HG03159 (cell line): ENCODE measurements at regions not wholly inside any gene's neighbourhood (a gene's known extent, or its start where the extent isn't known, plus 50 kb on each side); places are given as distances from the start of the nearest gene placed in this dataset.

Experiments used
- ATAC-seq: cut with Tn5 transposase; IDR thresholded peaks from one replicate; pipeline ENCODE4 v1.9.1; 2021; ENCODE audit warnings: mild to moderate bottlenecking, moderate library complexity; ENCODE audit not compliant: unreplicated experiment

DNA sequence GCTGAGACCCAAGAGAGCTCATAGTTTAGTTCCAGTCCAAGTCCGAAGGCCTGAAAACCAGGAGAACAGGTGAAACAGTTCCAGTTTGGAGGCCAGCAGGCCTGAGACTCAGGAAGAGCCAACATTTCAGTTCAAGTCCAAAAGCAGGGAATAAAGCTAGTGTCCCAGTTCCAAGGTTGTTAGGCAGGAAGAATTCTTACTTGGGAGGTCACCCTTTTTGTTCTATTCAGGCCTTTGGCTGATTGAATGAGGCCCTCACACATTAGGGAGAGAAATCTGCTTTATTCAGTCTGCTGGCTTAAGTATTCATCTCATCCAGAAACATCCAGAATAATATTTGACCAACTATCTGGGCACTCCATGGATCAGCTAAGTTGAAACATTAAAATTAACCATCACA, 294.6 kb downstream of the PCNX1 start:
- no peak for ATAC-seq

DNA sequence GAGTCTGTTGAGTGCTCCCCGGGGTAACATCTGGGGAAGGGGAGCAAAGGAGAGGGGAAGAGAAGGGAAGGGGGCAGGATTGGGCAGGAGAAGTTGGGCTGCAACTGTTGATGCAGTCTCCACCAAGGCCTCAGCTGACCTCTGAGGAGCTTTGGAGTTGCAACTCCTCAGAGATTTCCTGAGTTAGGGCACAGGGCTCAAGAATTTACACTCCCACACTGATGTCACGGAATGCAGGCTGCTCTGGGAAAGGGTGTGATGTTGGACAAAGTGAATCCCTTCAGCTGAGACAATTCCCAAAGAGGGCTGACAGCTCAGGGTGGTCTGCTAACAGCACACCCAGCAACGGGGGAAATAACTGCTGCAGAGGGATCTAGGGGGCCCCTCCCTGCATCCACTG, 295.6 kb downstream of the PCNX1 start:
- ATAC-seq, result no peak

DNA sequence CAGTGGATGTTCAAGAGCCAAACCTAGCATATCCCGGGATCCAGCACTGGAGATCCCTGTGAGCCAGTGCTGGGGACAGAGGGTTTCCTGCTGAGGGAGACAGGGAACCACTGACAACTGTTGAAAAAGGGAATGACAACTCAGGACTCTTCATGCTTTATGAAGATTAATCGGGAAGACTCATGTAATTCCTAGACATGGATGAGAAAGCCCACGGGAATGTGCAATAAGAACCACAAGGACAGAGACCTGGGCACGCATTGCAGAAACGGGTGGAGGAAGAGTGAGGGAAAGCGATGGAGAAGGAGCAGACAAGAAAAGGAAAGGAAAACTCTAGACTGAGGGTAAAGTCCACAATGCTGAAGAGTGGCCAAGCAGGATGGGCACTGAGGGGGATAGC, 296.0 kb downstream of the PCNX1 start:
- no peak for ATAC-seq

DNA sequence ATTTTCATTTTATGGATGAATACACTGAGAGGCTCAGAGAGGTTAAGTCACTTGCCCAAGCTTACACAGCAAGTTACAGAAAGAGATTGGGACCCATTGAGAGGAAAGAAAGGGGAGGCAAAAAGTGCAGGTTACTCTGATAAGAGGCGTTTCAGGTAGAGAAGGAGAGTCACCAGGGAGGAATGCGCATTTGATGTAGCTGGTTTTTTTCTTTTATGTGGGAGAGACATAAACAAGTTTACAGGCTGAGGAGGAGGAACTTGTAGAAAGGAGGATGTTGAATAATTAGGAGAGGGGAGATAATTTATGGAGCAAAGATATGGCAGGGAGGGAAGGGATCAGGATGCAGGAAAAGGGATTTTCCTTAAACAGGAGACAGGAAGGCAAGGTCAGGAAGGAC, 297.0 kb downstream of the PCNX1 start:
- no peak for ATAC-seq

DNA sequence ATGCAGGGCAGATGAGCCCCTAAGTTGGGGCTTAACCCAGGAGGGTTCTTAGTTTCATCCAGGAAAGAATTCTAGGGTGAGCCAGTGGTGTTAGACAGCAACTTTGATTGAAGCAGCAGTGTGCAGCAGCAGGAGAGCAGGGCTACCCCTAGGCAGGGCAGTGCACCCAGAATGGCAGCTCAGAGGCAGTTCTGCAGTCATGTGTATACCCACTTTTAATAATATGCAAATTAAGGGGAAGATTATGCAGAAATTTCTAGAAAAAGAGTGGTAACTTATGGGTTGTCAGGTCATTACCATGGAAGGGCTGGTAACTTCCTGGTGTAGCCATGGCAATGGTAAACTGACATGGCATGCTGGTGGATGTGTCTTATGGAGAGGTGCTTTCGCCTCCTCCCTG, 297.5 kb downstream of the PCNX1 start:
- no peak for ATAC-seq

DNA sequence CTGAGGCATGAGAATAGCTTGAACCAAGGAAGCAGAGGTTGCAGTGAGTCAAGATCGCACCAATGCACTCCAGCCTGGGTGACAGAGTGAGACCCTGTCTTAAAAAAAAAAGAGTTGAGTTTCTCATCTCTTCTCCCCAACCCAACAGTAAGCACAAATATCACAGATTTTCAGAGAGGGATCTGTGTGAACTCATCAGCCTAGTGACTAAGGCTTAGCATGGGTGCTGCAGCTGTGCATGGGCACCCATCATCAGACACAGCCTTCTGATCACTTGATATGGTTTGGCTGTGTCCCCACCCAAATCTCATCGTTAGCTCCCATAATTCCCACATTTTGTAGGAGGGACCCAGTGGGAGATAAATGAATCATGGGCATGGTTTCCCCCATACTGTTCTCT, 298.9 kb downstream of the PCNX1 start:
- no peak for ATAC-seq

DNA sequence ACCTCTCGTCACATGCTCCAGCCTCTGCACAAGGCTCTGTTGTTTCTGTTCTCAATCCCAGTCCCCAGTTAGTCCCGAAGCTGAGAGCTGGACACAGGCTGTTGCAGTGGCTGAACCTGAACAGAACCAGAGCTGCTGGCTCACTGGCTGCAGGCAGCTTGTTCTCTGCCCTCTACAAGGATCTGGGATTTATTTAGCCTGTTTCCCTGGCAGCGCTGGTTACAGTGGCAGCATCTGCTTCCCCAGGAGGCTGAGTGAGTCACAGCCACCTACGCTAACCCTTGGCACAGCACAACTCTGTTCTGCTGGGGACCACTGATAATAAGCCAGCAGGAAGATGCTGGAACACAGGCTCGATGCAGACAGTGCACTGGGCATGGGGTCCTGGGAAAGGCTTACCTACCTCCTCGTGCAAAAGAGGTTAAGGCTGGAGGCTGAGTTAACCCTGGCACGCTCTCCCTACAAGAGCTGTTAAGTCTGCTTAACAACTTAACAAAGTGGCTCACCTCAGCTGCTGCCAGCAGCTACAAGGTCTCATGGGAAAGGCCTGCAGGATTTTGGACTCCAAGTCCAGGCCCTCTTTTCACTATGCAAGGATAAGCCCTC, 299.6 kb downstream of the PCNX1 start:
- no peak for ATAC-seq

DNA sequence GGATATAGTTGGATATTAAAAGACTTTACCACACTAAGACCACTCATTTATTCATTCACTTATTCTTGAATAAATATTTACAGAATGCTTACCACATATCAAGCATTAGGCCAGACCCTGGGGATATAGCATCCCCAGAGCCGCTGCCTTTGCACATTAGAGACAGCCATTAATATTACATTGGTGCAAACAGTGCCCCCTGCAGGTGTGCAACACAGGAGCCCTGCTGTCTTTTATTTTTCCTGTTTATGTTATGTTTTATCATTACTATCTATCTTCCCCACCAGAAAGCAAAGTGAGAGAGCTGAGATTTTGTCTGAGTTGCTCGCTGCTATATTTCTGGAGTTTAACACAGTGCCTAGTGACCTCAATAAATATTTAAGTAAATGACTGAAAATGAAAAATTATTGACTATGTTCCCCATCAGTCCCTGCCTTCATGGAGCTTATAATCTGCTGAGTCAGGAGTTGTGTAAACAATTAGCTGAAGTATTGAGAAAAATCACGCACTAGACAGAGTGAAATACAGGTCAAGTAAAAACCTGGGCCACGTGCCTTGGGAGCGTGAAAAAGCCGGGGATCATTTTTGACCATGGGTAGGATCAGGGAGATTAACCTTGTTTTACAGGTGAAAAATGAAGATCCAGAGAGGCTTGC, 301.6 kb downstream of the PCNX1 start:
- ATAC-seq, result no peak

DNA sequence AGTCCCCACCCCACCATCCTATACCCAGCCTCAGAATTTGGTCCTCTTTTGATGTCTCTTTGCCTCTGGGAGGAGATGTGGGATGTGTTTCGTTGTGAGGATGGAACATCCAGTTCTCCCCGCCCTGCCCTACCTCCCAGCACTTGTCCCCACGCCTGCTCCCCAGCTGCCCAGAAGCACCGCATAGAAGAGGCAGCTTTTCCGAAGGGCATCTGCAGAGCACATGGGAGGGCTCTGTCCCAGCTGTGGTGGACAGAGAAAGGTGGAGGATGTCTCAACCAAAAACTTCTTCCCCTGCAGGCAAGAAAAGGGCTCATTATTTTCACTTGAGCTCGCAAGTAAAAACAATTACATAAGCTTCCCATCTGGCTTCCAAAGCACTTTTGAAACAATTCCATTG, 302.6 kb downstream of the PCNX1 start:
- ATAC-seq, result no peak

DNA sequence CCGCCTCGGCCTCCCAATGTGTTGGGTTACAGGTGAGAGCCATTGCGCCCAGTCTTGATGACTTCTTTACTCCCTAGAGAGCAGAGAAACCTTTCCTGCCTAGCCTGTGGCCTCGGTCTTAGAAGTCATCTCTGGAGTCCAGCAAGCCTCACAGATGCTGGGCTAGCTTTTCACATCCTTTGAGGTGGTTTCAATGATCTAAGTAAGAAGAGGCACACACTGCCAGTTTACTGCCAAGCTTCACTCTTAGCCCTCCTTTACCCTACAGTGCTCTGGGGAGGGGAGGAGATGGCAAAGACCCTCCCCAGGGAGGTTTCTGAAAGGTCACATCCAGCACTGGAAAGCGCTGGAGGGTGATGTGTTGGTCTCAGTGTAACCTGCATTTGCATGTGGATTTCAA, 304.8 kb downstream of the PCNX1 start:
- no peak for ATAC-seq

DNA sequence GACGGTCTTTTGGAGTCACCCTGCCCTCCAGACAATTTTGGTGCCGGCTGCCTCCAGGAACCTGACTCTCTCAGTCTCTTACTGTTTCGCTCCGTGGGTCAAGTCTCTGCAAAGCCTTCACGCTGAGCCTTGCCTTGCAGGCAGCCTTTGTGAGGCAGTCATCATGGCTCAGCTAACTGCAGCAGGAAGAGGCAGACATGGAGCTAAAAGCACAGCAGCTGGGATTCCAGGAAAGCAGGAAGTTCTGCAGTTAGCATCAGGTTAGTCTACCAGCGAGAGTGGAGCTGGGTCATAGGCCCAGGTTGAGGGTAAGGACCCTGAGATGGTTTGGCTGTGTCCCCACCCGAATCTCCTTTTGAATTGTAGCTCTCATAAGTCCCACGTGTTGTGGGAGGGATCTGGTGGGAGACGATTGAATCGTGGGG, 305.4 kb downstream of the PCNX1 start:
- no peak for ATAC-seq

DNA sequence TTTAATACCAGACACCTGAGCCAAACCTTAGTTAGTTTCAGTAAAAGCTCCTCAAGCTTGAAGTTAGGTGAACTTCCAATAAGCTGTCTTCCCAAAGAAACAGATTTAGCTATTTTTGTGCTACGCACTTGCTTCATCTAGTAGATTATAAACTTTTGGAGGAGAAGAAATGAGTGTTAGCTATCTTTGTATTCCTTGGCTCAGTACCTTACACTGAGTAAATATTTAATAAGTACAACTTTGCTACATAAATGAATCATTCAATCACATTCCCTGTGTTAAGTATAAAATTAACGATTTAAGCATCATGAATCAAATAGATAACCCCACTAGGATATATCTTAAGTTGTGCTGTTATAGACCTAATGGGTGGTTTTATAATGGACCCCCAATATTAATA, 307.0 kb downstream of the PCNX1 start:
- ATAC-seq, result no peak

DNA sequence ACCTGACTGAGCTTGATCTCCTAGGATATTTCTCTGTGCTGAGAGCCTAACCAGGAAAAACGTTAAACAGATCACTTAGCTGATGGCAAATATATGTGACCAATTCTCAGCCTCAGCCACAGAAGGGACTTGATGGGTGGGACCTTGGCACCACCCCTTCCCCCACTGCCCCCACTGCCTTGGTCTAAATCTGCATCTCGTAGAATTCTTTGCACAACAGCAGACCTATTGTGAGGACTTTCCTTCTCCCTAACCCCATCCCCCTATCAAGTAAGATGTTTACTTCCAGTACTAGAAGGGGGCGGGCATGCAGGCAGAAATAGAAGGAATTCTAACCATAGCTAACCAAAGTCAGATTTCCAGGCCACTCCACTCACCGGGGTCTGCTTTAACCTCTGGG, 313.2 kb downstream of the PCNX1 start:
- no peak for ATAC-seq

DNA sequence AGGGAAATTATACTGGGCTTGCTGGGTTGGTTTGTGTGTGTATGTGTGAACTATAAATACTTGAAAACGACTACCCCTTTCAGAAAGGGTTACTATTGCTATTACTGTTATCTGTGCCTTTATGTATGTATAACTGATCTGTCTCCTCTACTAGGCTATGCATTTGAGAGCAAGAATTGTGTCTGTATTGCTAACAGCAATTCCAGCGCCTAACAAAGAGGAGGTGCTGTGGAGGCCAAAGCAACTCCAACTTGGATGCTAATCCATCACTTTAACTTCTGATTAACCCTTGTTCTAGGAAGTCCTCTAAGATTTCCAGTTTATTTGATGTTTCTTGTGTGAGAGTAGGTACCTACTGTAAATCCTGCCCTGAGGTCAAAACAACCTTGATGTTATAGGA, 313.9 kb downstream of the PCNX1 start:
- ATAC-seq, result no peak

DNA sequence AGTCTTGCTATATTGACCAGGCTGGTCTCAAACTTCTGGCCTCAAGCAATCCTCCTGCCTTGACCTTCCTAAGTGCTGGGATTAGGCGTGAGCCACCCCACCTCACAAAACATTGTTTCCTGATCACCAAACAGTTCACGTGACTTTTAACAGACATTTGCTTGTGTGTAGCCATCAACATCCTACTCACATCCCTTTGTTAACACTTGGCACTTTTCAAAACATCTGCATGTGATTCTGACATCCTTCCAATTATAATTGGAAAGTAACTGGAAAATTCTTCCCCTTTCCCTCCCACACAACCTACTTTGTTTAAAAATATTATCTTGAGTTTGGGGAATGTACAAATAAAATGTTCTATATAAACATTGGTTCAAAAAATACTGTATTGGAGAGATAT, 317.9 kb downstream of the PCNX1 start:
- no peak for ATAC-seq

DNA sequence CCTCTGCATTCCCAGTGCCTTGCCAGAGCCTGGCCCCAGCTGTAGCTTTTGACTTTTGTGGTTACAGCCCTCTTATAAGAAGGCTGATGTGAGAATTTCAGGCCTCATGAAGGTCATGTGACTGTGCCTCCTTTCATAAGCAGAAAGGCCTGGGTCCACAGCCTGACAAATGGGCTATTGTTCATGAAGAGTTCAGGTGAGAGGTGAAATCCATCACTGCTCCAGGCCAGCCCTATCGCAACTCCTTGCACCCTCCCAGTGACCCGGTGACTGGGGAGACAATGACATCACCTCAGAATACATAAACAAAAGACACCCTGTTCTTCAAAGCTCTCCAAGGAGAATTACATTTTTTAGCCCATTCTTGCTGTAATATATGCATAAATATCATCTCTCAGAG, 321.5 kb downstream of the PCNX1 start:
- ATAC-seq, result no peak

DNA sequence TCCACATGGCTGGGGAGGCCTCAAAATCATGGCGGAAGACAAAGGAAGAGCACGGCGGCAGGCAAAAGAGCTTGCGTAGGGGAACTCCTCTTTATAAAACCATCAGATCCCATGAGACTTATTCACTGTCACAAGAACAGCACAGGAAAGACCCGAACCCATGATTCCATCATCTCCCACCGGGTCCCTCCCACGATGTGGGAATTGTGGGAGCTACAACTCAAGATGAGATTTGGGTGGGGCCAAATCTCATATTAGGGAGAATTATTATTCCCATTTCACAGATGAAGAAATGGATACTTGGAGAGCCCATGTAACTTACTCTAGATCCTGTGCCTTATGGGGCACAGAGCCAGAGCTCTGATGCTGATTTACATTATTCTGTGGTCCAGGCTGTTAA, 322.6 kb downstream of the PCNX1 start:
- no peak for ATAC-seq

DNA sequence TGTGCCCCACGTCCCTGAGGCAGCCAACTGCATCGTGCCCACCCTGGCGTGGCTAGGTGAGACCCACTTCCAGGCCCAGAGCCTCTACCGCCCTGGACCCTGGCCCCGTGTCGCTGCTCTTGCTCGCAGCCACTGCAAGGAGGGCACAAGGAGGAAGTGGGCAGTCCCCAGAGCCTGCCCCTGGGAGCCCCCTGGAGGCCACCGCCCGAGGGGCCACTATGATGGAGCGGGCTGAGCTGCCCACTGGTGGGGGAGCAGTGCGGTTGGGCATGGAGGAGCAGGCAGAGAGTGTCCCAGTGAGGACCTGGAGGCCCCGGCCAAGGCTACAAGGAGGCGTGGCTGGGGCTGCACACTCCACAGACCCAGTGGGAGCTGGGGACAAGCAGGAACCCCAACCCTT, 323.6 kb downstream of the PCNX1 start:
- no peak for ATAC-seq

DNA sequence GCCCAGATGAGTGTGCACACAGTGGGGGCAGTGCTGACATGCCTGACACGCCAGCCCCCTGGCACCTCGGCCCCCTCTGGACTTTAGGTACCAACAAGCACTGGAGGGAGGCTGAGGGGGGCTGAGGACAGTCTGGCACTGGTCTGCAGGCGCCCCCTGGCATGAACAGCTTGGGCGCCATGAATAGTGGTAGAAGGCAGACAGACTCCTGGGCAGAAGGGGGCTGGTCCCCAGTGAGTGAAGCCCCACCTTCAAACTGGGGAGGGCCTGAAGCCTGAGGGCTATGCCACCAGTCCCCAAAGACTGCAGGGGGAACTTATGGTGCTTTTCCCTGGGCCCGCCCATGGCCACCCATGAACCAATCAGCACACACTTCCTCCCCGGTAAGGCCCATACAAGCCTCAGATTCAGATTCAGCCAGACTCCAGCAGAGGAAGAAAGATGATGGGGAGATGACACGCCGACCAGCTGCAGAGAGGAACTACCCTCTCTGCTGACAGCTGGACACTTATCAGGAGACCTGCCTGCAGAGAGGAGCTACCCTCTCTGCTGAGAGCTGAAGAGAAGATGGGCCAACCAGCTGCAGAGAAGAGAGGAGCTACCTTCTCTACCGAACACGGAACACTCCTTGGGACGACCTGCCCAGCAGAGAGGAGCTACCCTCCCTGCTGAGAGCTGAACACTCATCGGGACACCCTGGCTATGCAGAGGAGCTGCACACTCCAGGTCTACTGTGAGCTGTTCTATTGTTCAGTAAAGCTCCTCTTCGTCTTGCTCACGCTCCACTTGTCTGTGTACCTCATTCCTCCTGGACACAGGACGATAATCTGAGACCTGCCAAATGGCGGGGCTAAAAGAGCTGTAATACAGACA, 324.5 kb downstream of the PCNX1 start:
- no peak for ATAC-seq

DNA sequence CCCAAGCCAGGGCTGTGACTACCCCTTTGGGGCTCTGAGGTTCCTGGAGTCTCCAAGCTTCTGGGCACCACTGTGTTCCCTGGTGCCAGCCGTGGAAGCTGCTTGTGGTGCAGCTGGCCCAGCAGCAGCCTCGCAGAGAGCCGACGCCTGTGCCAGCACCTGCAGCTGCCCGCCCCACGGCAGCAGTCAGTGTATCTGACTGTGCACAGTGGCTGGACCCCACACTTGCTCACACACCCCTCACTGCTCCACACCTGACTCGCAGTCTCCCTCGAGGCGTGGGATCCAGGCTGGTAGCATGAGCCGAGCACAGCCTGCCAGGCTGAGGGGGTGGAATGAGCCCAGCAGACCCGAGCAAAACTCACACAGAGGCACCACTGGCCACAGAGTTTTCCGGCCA, 325.2 kb downstream of the PCNX1 start:
- no peak for ATAC-seq

DNA sequence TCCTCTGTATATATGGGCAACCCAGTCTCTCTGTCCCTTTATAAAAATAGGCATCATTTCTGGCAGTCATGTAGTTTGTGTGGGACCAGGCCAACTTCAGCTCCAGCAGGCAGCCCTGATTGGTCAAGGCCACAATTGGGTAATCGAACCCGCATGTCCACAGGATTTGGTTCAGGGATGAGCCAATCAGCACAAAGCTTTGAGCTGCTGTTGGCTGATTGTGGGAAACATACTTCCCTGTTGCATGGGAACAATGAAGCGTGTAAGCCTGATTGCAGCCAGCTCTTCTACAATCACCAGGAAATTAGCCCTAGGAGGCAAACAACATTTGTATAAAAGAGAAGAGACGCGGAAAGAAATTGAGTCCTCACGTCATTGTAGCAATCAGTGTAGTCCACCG, 328.6 kb downstream of the PCNX1 start:
- no peak for ATAC-seq

DNA sequence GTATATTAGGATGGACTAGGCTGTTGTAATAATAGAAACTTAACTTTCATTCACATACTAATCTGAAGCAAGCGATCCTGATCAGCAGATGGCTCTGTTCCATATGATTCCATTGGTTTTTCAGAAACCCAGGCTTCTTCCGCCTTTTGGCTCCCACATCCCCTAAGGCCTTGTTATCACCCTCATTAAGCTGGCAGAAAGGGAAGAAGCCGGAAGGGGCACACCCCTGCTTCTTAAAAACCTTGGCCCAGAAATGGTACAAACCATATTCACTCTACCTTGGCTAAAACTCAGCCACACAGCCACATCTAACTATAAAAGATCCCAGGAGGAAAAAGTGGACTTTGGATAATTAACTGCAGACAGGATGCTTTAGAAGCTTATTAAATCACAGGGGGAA, 329.2 kb downstream of the PCNX1 start:
- ATAC-seq, result no peak
